Neural progenitor cell (in vitro differentiated cells): ENCODE measurements at regions not wholly inside any gene's neighbourhood (a gene's known extent, or its start where the extent isn't known, plus 50 kb on each side); places are given as distances from the start of the nearest gene placed in this dataset.

Experiments
- DNase-seq: peaks from one replicate; pipeline ENCODE4 v3.0.0-alpha.2; 2016; ENCODE audit warnings: low spot score
- H2AFZ ChIP-seq: fragments of 200-600 bp; sonication (generic); replicated peaks from 2 replicates; pipeline ENCODE4 v1.6.1; 2016; ENCODE audit warnings: antibody characterized with exemption
- H3F3A ChIP-seq: fragments of 200-600 bp; sonication (generic); 2 replicates; pipeline ENCODE4 v1.6.1; 2016; ENCODE audit warnings: antibody characterized with exemption, low read depth
- H3K27ac ChIP-seq: fragments of 200-600 bp; sonication (generic); 2 replicates; pipeline ENCODE4 v1.5.1; 2016; ENCODE audit warnings: mild to moderate bottlenecking
- H3K27me3 ChIP-seq: fragments of 200-600 bp; sonication (generic); 2 replicates; pipeline ENCODE4 v1.6.1; 2016; ENCODE audit warnings: mild to moderate bottlenecking, moderate library complexity
- H3K36me3 ChIP-seq: fragments of 200-600 bp; sonication (generic); 2 replicates; pipeline ENCODE4 v1.5.1; 2016
- H3K4me1 ChIP-seq: fragments of 200-600 bp; sonication (generic); 2 replicates; pipeline ENCODE4 v1.6.1; 2016; ENCODE audit warnings: mixed run types
- H3K4me2 ChIP-seq: fragments of 200-600 bp; sonication (generic); 2 replicates; pipeline ENCODE4 v1.6.1; 2016
- H3K4me3 ChIP-seq: fragments of 200-600 bp; sonication (generic); 2 replicates; pipeline ENCODE4 v1.5.1; 2016
- H3K79me2 ChIP-seq: fragments of 200-600 bp; sonication (generic); 2 replicates; pipeline ENCODE4 v1.6.1; 2016; ENCODE audit warnings: low read depth
- H3K9ac ChIP-seq: fragments of 200-600 bp; sonication (generic); 2 replicates; pipeline ENCODE4 v1.6.1; 2016
- H3K9me3 ChIP-seq: fragments of 200-600 bp; sonication (generic); 2 replicates; pipeline ENCODE4 v1.5.1; 2016; ENCODE audit warnings: low read depth
- H4K20me1 ChIP-seq: fragments of 200-600 bp; sonication (generic); 2 replicates; pipeline ENCODE4 v1.6.1; 2016; ENCODE audit warnings: low read depth
- H3K27ac Mint-ChIP-seq: 3 replicates; pipeline ENCODE4 v1.8.0; 2021; ENCODE audit warnings: mixed read lengths
- H3K27me3 Mint-ChIP-seq: 2 replicates; pipeline ENCODE4 v1.8.0; 2022; ENCODE audit warnings: low read depth, mild to moderate bottlenecking, inconsistent platforms, moderate library complexity, mixed read lengths; ENCODE audit not compliant: insufficient read depth
- H3K36me3 Mint-ChIP-seq: 3 replicates; pipeline ENCODE4 v1.8.0; 2021; ENCODE audit warnings: mixed read lengths
- H3K4me1 Mint-ChIP-seq: 3 replicates; pipeline ENCODE4 v1.8.0; 2021; ENCODE audit warnings: mixed read lengths
- H3K4me3 Mint-ChIP-seq: 3 replicates; pipeline ENCODE4 v1.8.0; 2021; ENCODE audit warnings: mild to moderate bottlenecking, moderate library complexity, mixed read lengths
- H3K9me3 Mint-ChIP-seq: 3 replicates; pipeline ENCODE4 v1.8.0; 2020; ENCODE audit warnings: mixed read lengths
- CTCF ChIP-seq: fragments of 200-600 bp; sonication (generic); IDR thresholded peaks from 2 replicates; pipeline ENCODE4 v1.5.1; 2017; ENCODE audit warnings: antibody characterized with exemption, mild to moderate bottlenecking
- EZH2 ChIP-seq: fragments of 200-600 bp; sonication (generic); IDR thresholded peaks from 2 replicates; pipeline ENCODE4 v1.6.1; 2017; ENCODE audit warnings: antibody characterized with exemption, mild to moderate bottlenecking, moderate library complexity
- EZH2phosphoT487 ChIP-seq: fragments of 200-600 bp; sonication (generic); IDR thresholded peaks from 2 replicates; pipeline ENCODE4 v1.6.1; 2017; ENCODE audit warnings: antibody characterized with exemption

DNA sequence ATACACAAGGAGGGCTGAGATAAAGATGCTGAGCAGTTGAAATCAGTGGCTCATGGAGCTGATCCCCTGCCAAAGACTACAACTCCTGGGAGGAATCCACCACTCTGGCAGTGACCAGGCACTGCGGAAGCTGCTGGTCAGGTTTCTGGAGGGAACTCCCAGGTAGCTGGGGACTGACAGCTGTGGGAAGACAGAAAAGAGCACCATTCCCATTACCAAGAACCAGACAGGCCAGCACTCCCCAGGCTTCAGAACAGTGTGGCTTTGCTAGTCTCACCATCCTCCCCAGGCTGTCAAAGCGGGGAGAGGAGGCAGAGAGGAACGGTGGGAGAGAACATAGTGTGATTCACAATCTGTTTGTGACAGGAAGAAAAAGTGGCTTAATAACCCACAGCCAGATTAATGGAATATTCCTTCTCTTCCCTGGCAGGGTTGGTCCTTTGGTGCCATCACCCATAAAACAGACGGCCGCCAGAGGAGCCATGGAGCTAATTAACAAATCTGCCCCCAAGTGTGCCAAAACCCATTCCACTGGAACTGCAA, 92.1 kb downstream of the MAB21L3 start:
- no peak overlapping the region for H3K27ac ChIP-seq
- H3K79me2 ChIP-seq: no peaks in the 10 kb centered on the region
- no peaks in the 10 kb centered on the region for H3K9me3 ChIP-seq
- no peaks in the 10 kb centered on the region for H3F3A ChIP-seq
- no peaks in the 10 kb centered on the region for H3K36me3 ChIP-seq
- no peak overlapping the region for H3K4me3 ChIP-seq
- H3K4me1 Mint-ChIP-seq: no peaks in the 10 kb centered on the region
- peaks cover 3% of the 10 kb centered on the region for H3K27me3 Mint-ChIP-seq
- no peaks in the 10 kb centered on the region for H3K36me3 Mint-ChIP-seq
- no peak overlapping the region for H3K4me3 Mint-ChIP-seq
- H3K27me3 ChIP-seq: no peaks in the 10 kb centered on the region
- H2AFZ ChIP-seq: peak overlapping the region; percentile 5
- H3K4me2 ChIP-seq: no peak overlapping the region
- H4K20me1 ChIP-seq: no peaks in the 10 kb centered on the region
- no peak overlapping the region for H3K9ac ChIP-seq
- H3K4me1 ChIP-seq: no peaks in the 10 kb centered on the region
- no peaks in the 10 kb centered on the region for H3K9me3 Mint-ChIP-seq
- no peak for DNase-seq
- H3K27ac Mint-ChIP-seq: no peak overlapping the region
- TF ChIP-seq CTCF: no peak
- no peak for TF ChIP-seq EZH2phosphoT487
- no peak for TF ChIP-seq EZH2

GRCh38 chr1:116203920-116204319, 92.7 kb downstream of the MAB21L3 start:
- DNase-seq: no peak
- Mint-ChIP-seq H3K27ac (no peak overlapping the region), H3K4me3 (no peak overlapping the region), H3K9me3 (no peaks in the 10 kb centered on the region), H3K27me3 (peaks cover 3% of the 10 kb centered on the region), H3K36me3 (no peaks in the 10 kb centered on the region), H3K4me1 (no peaks in the 10 kb centered on the region)
- H3K27me3 ChIP-seq: no peaks in the 10 kb centered on the region
- no peaks in the 10 kb centered on the region for H3K4me1 ChIP-seq
- H3K9ac ChIP-seq: no peak overlapping the region
- no peaks in the 10 kb centered on the region for H3K79me2 ChIP-seq
- H3K27ac ChIP-seq: no peak overlapping the region
- no peak overlapping the region for H3K4me2 ChIP-seq
- TF ChIP-seq EZH2phosphoT487 (no peak), EZH2 (no peak), CTCF (no peak)
- no peaks in the 10 kb centered on the region for H4K20me1 ChIP-seq
- no peak overlapping the region for H3K4me3 ChIP-seq
- no peaks in the 10 kb centered on the region for H3K36me3 ChIP-seq
- no peaks in the 10 kb centered on the region for H3F3A ChIP-seq
- H3K9me3 ChIP-seq: no peaks in the 10 kb centered on the region
- no peak overlapping the region for H2AFZ ChIP-seq

DNA sequence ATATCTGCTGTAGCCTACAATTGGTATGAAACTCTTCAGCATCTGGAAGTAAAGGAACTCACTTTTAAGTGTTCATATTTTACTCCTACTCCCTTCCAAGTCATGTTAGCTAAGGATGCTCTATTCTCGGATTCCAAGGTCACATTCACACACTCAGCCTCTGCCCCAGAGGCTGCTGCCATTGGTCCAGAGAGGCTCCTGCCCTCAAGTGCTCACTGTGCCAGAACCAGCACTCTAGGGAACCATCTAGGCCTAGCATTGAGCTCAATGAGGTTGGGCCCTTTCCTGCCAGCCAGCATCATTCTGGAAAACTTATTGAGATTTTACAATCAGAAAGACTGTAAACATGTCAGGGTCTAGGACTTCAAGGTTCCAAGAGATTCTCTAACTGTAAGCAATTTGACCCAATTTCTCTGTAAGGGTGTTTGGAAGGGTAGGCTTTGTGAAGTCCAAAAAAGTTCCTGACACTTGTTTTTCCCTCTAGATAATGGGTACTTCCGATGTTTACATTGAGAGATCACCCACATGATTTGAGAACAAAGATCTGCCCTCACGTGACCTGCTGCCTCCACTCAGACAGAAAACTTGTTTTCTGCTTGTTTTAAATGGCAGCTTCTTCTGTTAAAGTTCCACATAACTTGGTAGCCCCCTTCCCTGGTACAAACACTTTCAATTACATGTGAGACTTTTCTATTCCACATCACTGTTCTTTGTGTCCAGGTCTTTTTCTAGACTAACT, 94.9 kb downstream of the MAB21L3 start:
- H4K20me1 ChIP-seq: no peaks in the 10 kb centered on the region
- H3K4me3 Mint-ChIP-seq: no peak overlapping the region

More for the DNA sequence above, 94.9 kb downstream of the MAB21L3 start:
- no peak for TF ChIP-seq EZH2phosphoT487
- TF ChIP-seq CTCF: no peak
- TF ChIP-seq EZH2: no peak
- H3K79me2 ChIP-seq: no peaks in the 10 kb centered on the region
- no peaks in the 10 kb centered on the region for H3K4me1 ChIP-seq
- DNase-seq: no peak
- no peak overlapping the region for H3K4me2 ChIP-seq
- H3K9ac ChIP-seq: no peak overlapping the region
- no peaks in the 10 kb centered on the region for H3F3A ChIP-seq
- Mint-ChIP-seq H3K4me1 (no peaks in the 10 kb centered on the region), H3K36me3 (no peaks in the 10 kb centered on the region), H3K27me3 (peaks cover 3% of the 10 kb centered on the region), H3K27ac (no peak overlapping the region), H3K9me3 (no peaks in the 10 kb centered on the region)
- no peak overlapping the region for H3K27ac ChIP-seq
- no peaks in the 10 kb centered on the region for H3K27me3 ChIP-seq
- no peak overlapping the region for H2AFZ ChIP-seq
- H3K4me3 ChIP-seq: no peak overlapping the region
- no peaks in the 10 kb centered on the region for H3K9me3 ChIP-seq
- H3K36me3 ChIP-seq: no peaks in the 10 kb centered on the region
